NB4 (cell line): ENCODE measurements at regions not wholly inside any gene's neighbourhood (a gene's known extent, or its start where the extent isn't known, plus 50 kb on each side); places are given as distances from the start of the nearest gene placed in this dataset.

Experiments used
- CTCF ChIP-seq: IDR thresholded peaks from one replicate; pipeline ENCODE4 v1.5.1; 2012; ENCODE audit warnings: low read depth, low read length
- MYC ChIP-seq: IDR thresholded peaks from 2 replicates; pipeline ENCODE4 v1.6.1; 2011; ENCODE audit warnings: low read depth, low read length
- POLR2A ChIP-seq: IDR thresholded peaks from 2 replicates; pipeline ENCODE4 v1.6.1; 2011; ENCODE audit warnings: mild to moderate bottlenecking; ENCODE audit not compliant: insufficient read length; ENCODE audit errors: extremely low read depth

GRCh38 chr15:61441891-61442290 is 212.8 kb upstream of the RORA start:
- TF ChIP-seq CTCF (no peak), MYC (no peak), POLR2A (no peak)
